IPS-18a (cell line): ENCODE measurements at regions not wholly inside any gene's neighbourhood (a gene's known extent, or its start where the extent isn't known, plus 50 kb on each side); places are given as distances from the start of the nearest gene placed in this dataset.

Source experiments
- H3K27ac ChIP-seq: one replicate; pipeline ENCODE4 v1.5.1; 2013; ENCODE audit warnings: low read length
- H3K27me3 ChIP-seq: one replicate; pipeline ENCODE4 v1.6.1; 2013; ENCODE audit warnings: mild to moderate bottlenecking, low read length; ENCODE audit not compliant: control insufficient read depth, insufficient read depth
- H3K36me3 ChIP-seq: one replicate; pipeline ENCODE4 v1.6.1; 2013; ENCODE audit warnings: low read depth, low read length; ENCODE audit not compliant: control insufficient read depth
- H3K4me1 ChIP-seq: one replicate; pipeline ENCODE4 v1.6.1; 2013; ENCODE audit warnings: low read depth, low read length; ENCODE audit not compliant: control insufficient read depth
- H3K4me3 ChIP-seq: one replicate; pipeline ENCODE4 v1.5.1; 2013; ENCODE audit warnings: low read length
- H3K9ac ChIP-seq: one replicate; pipeline ENCODE4 v1.6.1; 2013; ENCODE audit warnings: mild to moderate bottlenecking, low read length, moderate library complexity
- H3K9me3 ChIP-seq: one replicate; pipeline ENCODE4 v1.6.1; 2013; ENCODE audit warnings: low read depth, low read length; ENCODE audit not compliant: control insufficient read depth

DNA sequence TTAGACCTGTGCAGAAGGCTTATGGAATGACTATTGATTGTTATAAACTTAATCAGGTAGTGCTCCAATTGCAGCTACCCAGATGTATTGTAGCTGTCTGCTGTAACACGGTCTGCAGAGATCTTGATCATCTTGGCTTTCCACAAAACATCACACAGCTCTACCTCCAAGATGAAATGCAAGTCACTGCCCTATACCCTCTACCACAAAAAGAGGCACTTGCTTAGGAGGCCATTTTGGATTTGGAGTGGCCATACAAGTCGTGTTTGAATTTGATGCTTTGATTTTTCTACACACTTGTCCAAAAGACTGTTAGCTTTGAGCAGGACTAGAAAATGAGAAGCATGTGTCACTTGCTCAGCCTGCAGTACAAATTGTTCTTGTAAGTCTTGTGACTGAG is 377.2 kb downstream of the TNS3 start:
- Histone ChIP-seq H3K27ac (no peak overlapping the region), H3K4me1 (no peaks in the 10 kb centered on the region), H3K27me3 (no peaks in the 10 kb centered on the region)

GRCh38 chr7:47202146-47202783 is 379.6 kb downstream of the TNS3 start:
- H3K27ac ChIP-seq = no peak overlapping the region
- no peaks in the 10 kb centered on the region for H3K27me3 ChIP-seq
- no peak overlapping the region for H3K4me3 ChIP-seq
- H3K9ac ChIP-seq = no peak overlapping the region
- no peaks in the 10 kb centered on the region for H3K4me1 ChIP-seq
- no peaks in the 10 kb centered on the region for H3K9me3 ChIP-seq
- H3K36me3 ChIP-seq = no peaks in the 10 kb centered on the region

More for the DNA sequence above, 377.2 kb downstream of the TNS3 start:
- no peak overlapping the region for H3K4me3 ChIP-seq
- no peaks in the 10 kb centered on the region for H3K36me3 ChIP-seq
- H3K9ac ChIP-seq = no peak overlapping the region
- no peaks in the 10 kb centered on the region for H3K9me3 ChIP-seq

DNA sequence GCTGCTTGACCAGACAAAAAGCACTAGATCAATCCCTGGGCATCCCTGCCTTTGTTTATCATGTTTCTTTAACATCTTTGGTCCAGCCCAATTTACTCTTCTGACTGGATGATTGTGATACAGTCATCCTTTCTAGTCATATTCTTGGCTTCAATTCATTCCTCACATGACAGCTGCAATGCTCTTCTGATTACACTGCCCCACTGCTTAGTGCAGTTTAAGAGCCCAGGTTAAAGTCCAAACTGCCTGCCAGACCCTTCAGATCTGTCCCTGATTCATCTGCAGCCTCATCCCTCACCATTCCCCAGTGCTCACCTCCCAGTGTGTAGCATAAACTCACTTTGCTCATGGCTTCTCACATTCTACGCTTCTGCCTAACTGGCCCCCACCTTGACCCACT is 383.8 kb downstream of the TNS3 start:
- Histone ChIP-seq H3K27ac (no peak overlapping the region), H3K9ac (no peak overlapping the region), H3K9me3 (no peaks in the 10 kb centered on the region), H3K4me3 (no peak overlapping the region), H3K27me3 (no peaks in the 10 kb centered on the region), H3K4me1 (no peaks in the 10 kb centered on the region), H3K36me3 (no peaks in the 10 kb centered on the region)

- no peak overlapping the region for H3K4me3 ChIP-seq
- no peaks in the 10 kb centered on the region for H3K9me3 ChIP-seq
- no peak overlapping the region for H3K27ac ChIP-seq
- no peak overlapping the region for H3K9ac ChIP-seq
- no peaks in the 10 kb centered on the region for H3K4me1 ChIP-seq
- H3K36me3 ChIP-seq = no peaks in the 10 kb centered on the region
- no peaks in the 10 kb centered on the region for H3K27me3 ChIP-seq
Measured at GRCh38 chr7:47197486-47197885, 384.4 kb downstream of the TNS3 start.

GRCh38 chr7:47196737-47197136 is 385.2 kb downstream of the TNS3 start:
- H3K9me3 ChIP-seq = no peaks in the 10 kb centered on the region
- no peak overlapping the region for H3K4me3 ChIP-seq
- H3K9ac ChIP-seq = no peak overlapping the region
- H3K36me3 ChIP-seq = no peaks in the 10 kb centered on the region
- H3K27ac ChIP-seq = no peak overlapping the region
- H3K27me3 ChIP-seq = no peaks in the 10 kb centered on the region
- no peaks in the 10 kb centered on the region for H3K4me1 ChIP-seq

GRCh38 chr7:47196106-47196645 is 385.7 kb downstream of the TNS3 start:
- Histone ChIP-seq H3K4me1 (no peaks in the 10 kb centered on the region), H3K9ac (no peak overlapping the region), H3K27me3 (no peaks in the 10 kb centered on the region), H3K4me3 (no peak overlapping the region), H3K36me3 (no peaks in the 10 kb centered on the region), H3K27ac (no peak overlapping the region), H3K9me3 (no peaks in the 10 kb centered on the region)

DNA sequence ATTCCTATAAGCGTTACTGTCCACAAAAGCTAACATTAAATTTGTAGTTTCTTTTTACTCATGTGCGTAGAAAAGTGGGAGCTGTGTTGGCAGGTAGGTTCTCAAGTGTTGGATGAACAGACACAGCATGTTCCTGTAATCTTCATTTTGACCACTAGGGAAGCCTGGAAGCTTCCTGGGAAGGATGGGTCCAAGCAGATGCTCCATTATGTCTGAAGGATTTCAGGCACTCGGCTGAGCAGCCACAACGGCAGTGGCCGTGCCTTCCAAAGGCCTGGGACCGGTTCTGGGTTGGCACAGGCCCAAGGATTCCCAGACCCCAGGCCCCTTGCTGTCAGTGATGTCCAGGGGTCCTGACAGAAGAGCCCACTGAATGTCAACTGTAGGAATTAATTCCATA is 386.3 kb downstream of the TNS3 start:
- Histone ChIP-seq H3K9ac (no peak overlapping the region), H3K27ac (no peak overlapping the region), H3K4me3 (no peak overlapping the region), H3K9me3 (no peaks in the 10 kb centered on the region), H3K36me3 (no peaks in the 10 kb centered on the region), H3K4me1 (no peaks in the 10 kb centered on the region), H3K27me3 (no peaks in the 10 kb centered on the region)

DNA sequence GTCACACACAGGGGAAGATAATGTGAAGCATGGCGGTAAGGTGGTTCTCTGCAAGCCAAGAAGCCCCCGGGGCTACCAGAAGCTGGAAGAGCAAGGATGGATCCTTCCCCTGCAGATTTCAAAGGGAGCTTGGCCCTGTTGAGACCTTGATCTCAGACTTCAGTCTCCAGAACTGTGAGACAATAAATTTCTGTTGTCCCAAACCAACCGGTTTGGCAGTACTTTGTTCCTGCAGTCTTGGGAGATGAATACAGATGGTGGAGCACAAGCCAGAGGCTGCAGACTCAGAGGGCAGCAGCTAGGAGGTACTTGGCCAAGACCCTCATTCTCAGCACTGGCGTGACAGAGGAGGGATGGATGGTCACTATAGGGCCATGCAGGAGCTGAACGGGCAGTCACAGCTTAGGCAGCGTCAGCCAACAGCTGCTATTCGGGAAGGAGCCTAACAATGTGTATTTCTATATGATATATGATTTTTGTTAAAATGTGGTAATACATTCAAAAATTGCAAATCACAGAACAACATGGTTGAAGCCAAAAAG is 387.3 kb downstream of the TNS3 start:
- no peaks in the 10 kb centered on the region for H3K27me3 ChIP-seq
- no peak overlapping the region for H3K27ac ChIP-seq
- H3K9ac ChIP-seq = no peak overlapping the region
- no peaks in the 10 kb centered on the region for H3K4me1 ChIP-seq
- H3K4me3 ChIP-seq = no peak overlapping the region
- H3K36me3 ChIP-seq = no peaks in the 10 kb centered on the region
- H3K9me3 ChIP-seq = no peaks in the 10 kb centered on the region

DNA sequence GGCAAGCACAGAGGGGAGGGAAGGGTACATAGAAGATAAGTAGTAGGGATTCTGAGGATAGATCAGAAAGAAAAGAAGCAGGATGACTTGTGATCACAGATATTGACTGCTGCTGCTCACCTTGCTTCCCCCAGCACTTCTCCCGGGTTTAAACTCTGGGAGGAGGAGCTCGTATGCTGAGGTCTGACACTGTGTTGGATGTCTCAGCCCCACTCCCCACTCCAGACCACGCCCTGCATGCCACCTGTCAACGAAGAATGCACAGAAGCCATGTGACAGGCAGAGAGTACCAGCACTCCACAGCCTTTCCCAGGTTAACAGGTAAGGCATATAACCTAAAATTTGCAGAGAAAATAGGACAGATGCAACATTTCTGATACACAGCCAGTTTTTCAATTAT is 388.9 kb downstream of the TNS3 start:
- H3K36me3 ChIP-seq = no peaks in the 10 kb centered on the region
- H3K27me3 ChIP-seq = no peaks in the 10 kb centered on the region
- no peaks in the 10 kb centered on the region for H3K9me3 ChIP-seq
- no peak overlapping the region for H3K4me3 ChIP-seq
- H3K4me1 ChIP-seq = no peaks in the 10 kb centered on the region
- no peak overlapping the region for H3K27ac ChIP-seq
- no peak overlapping the region for H3K9ac ChIP-seq

DNA sequence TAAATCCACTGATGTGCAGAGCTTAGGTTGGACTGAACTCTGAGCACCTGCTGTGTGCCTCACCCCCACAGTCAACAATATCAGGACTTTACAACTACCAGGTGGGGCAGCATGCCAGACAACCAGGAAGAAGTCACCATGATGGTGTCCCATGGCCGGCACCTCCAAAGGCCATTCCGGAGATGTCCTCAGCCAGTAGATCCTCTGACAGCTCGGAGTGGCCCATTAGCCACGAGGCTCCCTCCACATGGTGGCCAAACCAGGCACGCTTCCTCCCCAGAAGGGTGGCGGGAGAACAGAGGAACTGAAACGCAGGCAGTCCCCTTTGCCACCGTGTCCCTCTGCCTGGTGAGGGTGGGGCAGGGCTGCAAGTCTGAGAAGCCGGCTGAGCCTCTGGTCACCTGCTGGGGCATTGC is 390.0 kb downstream of the TNS3 start:
- no peak overlapping the region for H3K27ac ChIP-seq
- H3K4me3 ChIP-seq = no peak overlapping the region
- no peaks in the 10 kb centered on the region for H3K27me3 ChIP-seq
- no peaks in the 10 kb centered on the region for H3K9me3 ChIP-seq
- no peaks in the 10 kb centered on the region for H3K4me1 ChIP-seq
- no peaks in the 10 kb centered on the region for H3K36me3 ChIP-seq
- H3K9ac ChIP-seq = no peak overlapping the region

DNA sequence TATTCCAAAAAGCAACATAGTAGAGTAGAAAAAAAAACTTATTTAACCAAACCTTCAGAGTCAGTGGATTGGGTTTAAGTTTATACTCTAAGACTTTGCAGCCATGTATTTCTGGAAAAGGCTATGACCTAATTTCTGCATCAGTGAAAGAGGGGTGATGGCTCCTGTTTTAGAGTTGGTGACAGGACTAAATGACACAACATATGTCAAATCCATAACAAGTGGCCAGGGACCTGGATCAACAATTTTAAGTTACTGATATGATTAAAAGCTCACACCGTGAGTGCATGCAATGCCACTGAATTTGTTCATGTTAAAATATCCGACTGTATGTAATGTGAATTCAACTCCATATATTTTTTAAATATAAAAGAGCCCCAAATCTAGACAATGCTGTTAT is 390.6 kb downstream of the TNS3 start:
- no peak overlapping the region for H3K4me3 ChIP-seq
- H3K9ac ChIP-seq = no peak overlapping the region
- no peaks in the 10 kb centered on the region for H3K36me3 ChIP-seq
- no peaks in the 10 kb centered on the region for H3K27me3 ChIP-seq
- H3K4me1 ChIP-seq = no peaks in the 10 kb centered on the region
- H3K27ac ChIP-seq = no peak overlapping the region
- no peaks in the 10 kb centered on the region for H3K9me3 ChIP-seq

- Histone ChIP-seq H3K9ac (no peak overlapping the region), H3K36me3 (no peaks in the 10 kb centered on the region), H3K4me1 (no peaks in the 10 kb centered on the region), H3K4me3 (no peak overlapping the region), H3K27me3 (no peaks in the 10 kb centered on the region), H3K9me3 (no peaks in the 10 kb centered on the region), H3K27ac (no peak overlapping the region)
Measured at GRCh38 chr7:47190462-47190861, 391.4 kb downstream of the TNS3 start.
